WERI-Rb-1 (cell line): ENCODE measurements at regions not wholly inside any gene's neighbourhood (a gene's known extent, or its start where the extent isn't known, plus 50 kb on each side); places are given as distances from the start of the nearest gene placed in this dataset.

ENCODE experiments used
- DNase-seq: peaks from one replicate; pipeline ENCODE4 v3.0.0-alpha.2; 2020
- H3K27ac ChIP-seq: fragments of 250-450 bp; sonication (Bioruptor Pico); 2 replicates; pipeline ENCODE4 v1.5.1; 2020; ENCODE audit warnings: mild to moderate bottlenecking, moderate library complexity
- H3K27me3 ChIP-seq: fragments of 250-450 bp; sonication (Bioruptor Pico); 2 replicates; pipeline ENCODE4 v1.5.1; 2021; ENCODE audit warnings: mild to moderate bottlenecking, low read depth, moderate library complexity; ENCODE audit not compliant: insufficient read depth, severe bottlenecking
- H3K36me3 ChIP-seq: fragments of 250-450 bp; sonication (Bioruptor Pico); 2 replicates; pipeline ENCODE4 v1.5.1; 2020; ENCODE audit warnings: mild to moderate bottlenecking, moderate library complexity
- H3K4me3 ChIP-seq: 2 replicates; pipeline ENCODE4 v1.5.1; 2011; ENCODE audit warnings: low read depth, mild to moderate bottlenecking, control low read depth, low read length
- H3K9me3 ChIP-seq: fragments of 250-450 bp; sonication (Bioruptor Pico); 2 replicates; pipeline ENCODE4 v1.5.1; 2021; ENCODE audit warnings: mild to moderate bottlenecking, moderate library complexity; ENCODE audit not compliant: severe bottlenecking
- CTCF ChIP-seq: IDR thresholded peaks from 2 replicates; pipeline ENCODE4 v1.5.1; 2011; ENCODE audit warnings: low read depth, mild to moderate bottlenecking, control low read depth, inconsistent platforms, low read length

GRCh38 chr18:22278798-22279197 is 109.4 kb downstream of the GATA6 start:
- Histone ChIP-seq H3K36me3 (no peaks in the 10 kb centered on the region), H3K9me3 (no peaks in the 10 kb centered on the region), H3K27me3 (peaks cover 81% of the 10 kb centered on the region), H3K4me3 (no peak overlapping the region), H3K27ac (no peak overlapping the region)
- no peak for TF ChIP-seq CTCF
- no peak for DNase-seq

GRCh38 chr18:22277758-22278157 is 108.4 kb downstream of the GATA6 start:
- Histone ChIP-seq H3K27ac (no peak overlapping the region), H3K9me3 (no peaks in the 10 kb centered on the region), H3K27me3 (peaks cover 73% of the 10 kb centered on the region), H3K4me3 (no peak overlapping the region), H3K36me3 (no peaks in the 10 kb centered on the region)
- TF ChIP-seq CTCF, result no peak
- DNase-seq, result no peak

- Histone ChIP-seq H3K27me3 (peaks cover 66% of the 10 kb centered on the region), H3K9me3 (no peaks in the 10 kb centered on the region), H3K36me3 (no peaks in the 10 kb centered on the region), H3K4me3 (no peak overlapping the region), H3K27ac (no peak overlapping the region)
- DNase-seq, result no peak
- no peak for TF ChIP-seq CTCF
Measured at GRCh38 chr18:22276334-22276713, 106.9 kb downstream of the GATA6 start.

GRCh38 chr18:22275706-22276333 is 106.4 kb downstream of the GATA6 start:
- Histone ChIP-seq H3K27ac (no peak overlapping the region), H3K27me3 (peaks cover 62% of the 10 kb centered on the region), H3K9me3 (no peaks in the 10 kb centered on the region), H3K36me3 (no peaks in the 10 kb centered on the region), H3K4me3 (no peak overlapping the region)
- no peak for DNase-seq
- no peak for TF ChIP-seq CTCF

- Histone ChIP-seq H3K27me3 (peaks cover 50% of the 10 kb centered on the region), H3K4me3 (no peak overlapping the region), H3K9me3 (no peaks in the 10 kb centered on the region), H3K27ac (no peak overlapping the region), H3K36me3 (no peaks in the 10 kb centered on the region)
- DNase-seq, result no peak
- no peak for TF ChIP-seq CTCF
Measured at GRCh38 chr18:22273101-22274039, 104.0 kb downstream of the GATA6 start.
